BJ (cell line): ENCODE measurements at regions not wholly inside any gene's neighbourhood (a gene's known extent, or its start where the extent isn't known, plus 50 kb on each side); places are given as distances from the start of the nearest gene placed in this dataset.

ENCODE experiments used
- CTCF ChIA-PET: fragments of 350-600 bp; formaldehyde crosslinking; extraction: SDS; loops from one replicate; lab custom pipeline; 2021; ENCODE audit warnings: antibody characterized with exemption, inconsistent platforms; lab: Yijun Ruan, JAX
- POLR2A ChIA-PET: fragments of 300-600 bp; sonication (Branson Sonifier 250); formaldehyde crosslinking; extraction: SDS; loops from one replicate; lab custom pipeline; 2021; ENCODE audit warnings: antibody characterized with exemption; lab: Charles Lee
- DNase-seq: peaks from one replicate; pipeline ENCODE4 v3.0.0-alpha.2; 2011; ENCODE audit warnings: low read depth
- H3K27me3 ChIP-seq: 2 replicates; pipeline ENCODE4 v1.6.0; 2011; ENCODE audit warnings: low read length; ENCODE audit not compliant: control insufficient read depth, insufficient read depth
- H3K36me3 ChIP-seq: 2 replicates; pipeline ENCODE4 v1.5.1; 2011; ENCODE audit warnings: low read length; ENCODE audit not compliant: control insufficient read depth, insufficient read depth
- H3K4me3 ChIP-seq: 2 replicates; pipeline ENCODE4 v1.5.1; 2011; ENCODE audit warnings: low read depth, mild to moderate bottlenecking, control low read depth, low read length
- CTCF ChIP-seq: IDR thresholded peaks from 2 replicates; pipeline ENCODE4 v1.5.1; 2011; ENCODE audit warnings: low read depth, mild to moderate bottlenecking, control low read depth, inconsistent platforms, low read length, moderate library complexity; ENCODE audit not compliant: insufficient read depth

GRCh38 chr5:152546493-152546892, 141.4 kb upstream of the NMUR2 start:
- CTCF ChIA-PET: interaction anchor here (1.2 kb wide), 1 partner anchor 14 kb away, joined by 6 read pairs; no protein-coding TSS in a partner anchor
- Histone ChIP-seq H3K36me3 (no peaks in the 10 kb centered on the region), H3K4me3 (no peak overlapping the region), H3K27me3 (no peaks in the 10 kb centered on the region)
- DNase-seq: no peak
- no peak for TF ChIP-seq CTCF
- POLR2A ChIA-PET: no interaction called here

- Histone ChIP-seq H3K4me3 (no peak overlapping the region), H3K27me3 (no peaks in the 10 kb centered on the region), H3K36me3 (no peaks in the 10 kb centered on the region)
- no peak for DNase-seq
- no peak for TF ChIP-seq CTCF
- ChIA-PET POLR2A (no interaction called here), CTCF (interaction anchor here (1.2 kb wide), 1 partner anchor 13 kb away, joined by 6 read pairs; no protein-coding TSS in a partner anchor)
These were observed 142.1 kb upstream of the NMUR2 start for GRCh38 chr5:152547202-152547601.

GRCh38 chr5:152549709-152550108, 144.6 kb upstream of the NMUR2 start:
- no peaks in the 10 kb centered on the region for H3K36me3 ChIP-seq
- POLR2A ChIA-PET: no interaction called here
- no peak for TF ChIP-seq CTCF
- DNase-seq: no peak
- CTCF ChIA-PET: interaction anchor here (1.7 kb wide), 1 partner anchor 1415 kb away, joined by 6 read pairs; no protein-coding TSS in a partner anchor
- H3K4me3 ChIP-seq: no peak overlapping the region
- no peaks in the 10 kb centered on the region for H3K27me3 ChIP-seq

- DNase-seq: no peak
- ChIA-PET CTCF (interaction anchor here (1.7 kb wide), 1 partner anchor 1414 kb away, joined by 6 read pairs; no protein-coding TSS in a partner anchor), POLR2A (no interaction called here)
- TF ChIP-seq CTCF: no peak
- Histone ChIP-seq H3K36me3 (no peaks in the 10 kb centered on the region), H3K4me3 (no peak overlapping the region), H3K27me3 (no peaks in the 10 kb centered on the region)
These were observed 146.0 kb upstream of the NMUR2 start for GRCh38 chr5:152551061-152551460.

- POLR2A ChIA-PET: no interaction called here
- CTCF ChIA-PET: interaction anchor here (1.1 to 3.1 kb wide), 4 partner anchors 13 to 1412 kb away, joined by 3 to 20 read pairs (median 4); no protein-coding TSS in a partner anchor
These were observed 151.7 kb upstream of the NMUR2 start for GRCh38 chr5:152556784-152557183.

More at GRCh38 chr5:152556784-152557183, 151.7 kb upstream of the NMUR2 start:
- H3K36me3 ChIP-seq: no peaks in the 10 kb centered on the region
- no peaks in the 10 kb centered on the region for H3K27me3 ChIP-seq
- DNase-seq: no peak
- no peak for TF ChIP-seq CTCF
- no peak overlapping the region for H3K4me3 ChIP-seq
